Keratinocyte (primary cell): ENCODE measurements at regions not wholly inside any gene's neighbourhood (a gene's known extent, or its start where the extent isn't known, plus 50 kb on each side); places are given as distances from the start of the nearest gene placed in this dataset.

ENCODE experiments used
- DNase-seq: peaks from one replicate; pipeline ENCODE4 v3.0.0-alpha.2; 2011; ENCODE audit warnings: low read depth, missing footprints, low spot score
- FAIRE-seq: peaks from 2 replicates; lab custom pipeline; 2011; peaks lifted over from hg19 to GRCh38; lab: Jason Lieb, UNC
- H2AFZ ChIP-seq: 2 replicates; pipeline ENCODE4 v1.6.0; 2012; ENCODE audit warnings: low read length, control low read depth, inconsistent platforms; ENCODE audit not compliant: control insufficient read depth
- H3K27ac ChIP-seq: 2 replicates; pipeline ENCODE4 v1.5.1; 2011; ENCODE audit warnings: low read length; ENCODE audit not compliant: control insufficient read depth, insufficient read depth
- H3K27me3 ChIP-seq: 3 replicates; pipeline ENCODE4 v1.6.0; 2011; ENCODE audit warnings: low read length; ENCODE audit not compliant: control insufficient read depth, insufficient read depth; ENCODE audit errors: extremely low read depth
- H3K36me3 ChIP-seq, 2 experiments: 2 replicates in 1 of 2; 3 replicates in 1 of 2; pipeline ENCODE4 v1.5.1; 2011; ENCODE audit warnings: low read length in 2 of 2, mild to moderate bottlenecking in 1 of 2; ENCODE audit not compliant: control insufficient read depth in 2 of 2, insufficient read depth in 2 of 2; ENCODE audit errors: extremely low read depth in 1 of 2
- H3K4me1 ChIP-seq: 3 replicates; pipeline ENCODE4 v1.5.1; 2011; ENCODE audit warnings: low read length; ENCODE audit not compliant: control insufficient read depth, insufficient read depth; ENCODE audit errors: extremely low read depth
- H3K4me2 ChIP-seq: 3 replicates; pipeline ENCODE4 v1.6.0; 2011; ENCODE audit warnings: low read depth, low read length; ENCODE audit not compliant: control insufficient read depth, insufficient read depth; ENCODE audit errors: extremely low read depth
- H3K4me3 ChIP-seq, 3 experiments: fragments of 200-600 bp in 1 of 3; sonication (generic) in 1 of 3; 2 replicates in 2 of 3; 3 replicates in 1 of 3; pipeline ENCODE4 v1.5.1; 2011 to 2016; ENCODE audit warnings: low read length in 3 of 3, mild to moderate bottlenecking in 3 of 3, control low read depth in 2 of 3, inconsistent platforms in 1 of 3, low read depth in 1 of 3, mixed read lengths in 1 of 3, mixed run types in 1 of 3, moderate library complexity in 1 of 3; ENCODE audit not compliant: control insufficient read depth in 2 of 3, insufficient read depth in 2 of 3; ENCODE audit errors: extremely low read depth in 1 of 3
- H3K79me2 ChIP-seq: 2 replicates; pipeline ENCODE4 v1.6.0; 2012; ENCODE audit warnings: low read length; ENCODE audit not compliant: control insufficient read depth, insufficient read depth
- H3K9ac ChIP-seq: 3 replicates; pipeline ENCODE4 v1.6.0; 2011; ENCODE audit warnings: low read length; ENCODE audit not compliant: control insufficient read depth, insufficient read depth; ENCODE audit errors: extremely low read depth
- H3K9me1 ChIP-seq: 3 replicates; pipeline ENCODE4 v1.6.0; 2011; ENCODE audit warnings: low read length; ENCODE audit not compliant: control insufficient read depth, insufficient read depth; ENCODE audit errors: extremely low read depth
- H3K9me3 ChIP-seq: 2 replicates; pipeline ENCODE4 v1.5.1; 2012; ENCODE audit warnings: low read depth, low read length; ENCODE audit not compliant: control insufficient read depth
- H4K20me1 ChIP-seq: 3 replicates; pipeline ENCODE4 v1.6.0; 2011; ENCODE audit warnings: low read length; ENCODE audit not compliant: control insufficient read depth, insufficient read depth; ENCODE audit errors: extremely low read depth
- EZH2 ChIP-seq: IDR thresholded peaks from one replicate; pipeline ENCODE4 v1.6.1; 2012; ENCODE audit warnings: inconsistent platforms, mild to moderate bottlenecking, low read length, moderate library complexity
- dilution Hi-C: fragments of 300-500 bp; cut with MboI; formaldehyde crosslinking; loops from one replicate; pipeline ENCODE4 v1.7.0; 2020; ENCODE audit warnings: low sequenced_read_pairs; ENCODE audit not compliant: extremely low pct_ligation_motif_present
- TF ChIP-seq, protein P1 (sequence below), 3 experiments: IDR thresholded peaks in 1 of 3; conservative IDR thresholded peaks in 1 of 3; optimal IDR thresholded peaks in 1 of 3; 2 replicates in 2 of 3; 3 replicates in 1 of 3; pipeline versions ENCODE3 to v1.5.1; 2011; ENCODE audit warnings: low read length in 3 of 3, mild to moderate bottlenecking in 3 of 3, moderate library complexity in 2 of 3, control low read depth in 1 of 3, inconsistent platforms in 1 of 3; ENCODE audit not compliant: insufficient read depth in 2 of 3; ENCODE audit errors: extremely low read depth in 1 of 3

DNA sequence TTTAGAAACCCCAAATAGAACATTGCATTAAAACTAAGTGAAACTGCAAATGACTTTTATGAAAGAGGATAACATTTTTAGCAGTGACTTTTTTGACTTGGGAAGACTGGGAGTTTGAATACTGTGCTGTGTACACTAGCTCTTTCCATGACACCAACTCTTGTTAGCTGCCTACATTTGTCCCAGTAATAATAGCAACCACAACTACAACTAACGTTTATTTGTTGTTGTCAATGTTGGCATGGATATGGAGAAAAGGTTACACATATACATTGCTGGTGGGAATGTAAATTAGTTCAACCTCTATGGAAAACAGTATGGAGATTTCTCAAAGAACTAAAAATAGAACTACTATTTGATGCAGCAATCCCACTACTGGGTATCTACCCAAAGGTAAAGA is 329.6 kb upstream of the ADAMTS9 start:
- H2AFZ ChIP-seq = no peak overlapping the region
- no peak overlapping the region for H3K9ac ChIP-seq
- FAIRE-seq = no peak
- H3K27me3 ChIP-seq = no peaks in the 10 kb centered on the region
- H4K20me1 ChIP-seq = no peaks in the 10 kb centered on the region
- TF ChIP-seq, protein P1, sequence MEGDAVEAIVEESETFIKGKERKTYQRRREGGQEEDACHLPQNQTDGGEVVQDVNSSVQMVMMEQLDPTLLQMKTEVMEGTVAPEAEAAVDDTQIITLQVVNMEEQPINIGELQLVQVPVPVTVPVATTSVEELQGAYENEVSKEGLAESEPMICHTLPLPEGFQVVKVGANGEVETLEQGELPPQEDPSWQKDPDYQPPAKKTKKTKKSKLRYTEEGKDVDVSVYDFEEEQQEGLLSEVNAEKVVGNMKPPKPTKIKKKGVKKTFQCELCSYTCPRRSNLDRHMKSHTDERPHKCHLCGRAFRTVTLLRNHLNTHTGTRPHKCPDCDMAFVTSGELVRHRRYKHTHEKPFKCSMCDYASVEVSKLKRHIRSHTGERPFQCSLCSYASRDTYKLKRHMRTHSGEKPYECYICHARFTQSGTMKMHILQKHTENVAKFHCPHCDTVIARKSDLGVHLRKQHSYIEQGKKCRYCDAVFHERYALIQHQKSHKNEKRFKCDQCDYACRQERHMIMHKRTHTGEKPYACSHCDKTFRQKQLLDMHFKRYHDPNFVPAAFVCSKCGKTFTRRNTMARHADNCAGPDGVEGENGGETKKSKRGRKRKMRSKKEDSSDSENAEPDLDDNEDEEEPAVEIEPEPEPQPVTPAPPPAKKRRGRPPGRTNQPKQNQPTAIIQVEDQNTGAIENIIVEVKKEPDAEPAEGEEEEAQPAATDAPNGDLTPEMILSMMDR (optimal IDR thresholded peaks at IDR 0.05 in 1 of 3, IDR thresholded peaks at IDR 0.05 in 1 of 3, conservative IDR thresholded peaks at IDR 0.05 in 1 of 3; ENCODE audit: extremely low read depth in 1 of 3, insufficient read depth in 2 of 3, low read length in 3 of 3) = no peak
- TF ChIP-seq EZH2 = no peak
- H3K36me3 ChIP-seq = no peaks in the 10 kb centered on the region
- H3K27ac ChIP-seq = no peak overlapping the region
- DNase-seq = no peak
- no peaks in the 10 kb centered on the region for H3K9me1 ChIP-seq
- no peaks in the 10 kb centered on the region for H3K4me1 ChIP-seq
- no peaks in the 10 kb centered on the region for H3K79me2 ChIP-seq
- no peaks in the 10 kb centered on the region for H3K9me3 ChIP-seq
- no peak overlapping the region for H3K4me2 ChIP-seq
- dilution Hi-C loops = no loop called here
- no peak overlapping the region for H3K4me3 ChIP-seq

DNA sequence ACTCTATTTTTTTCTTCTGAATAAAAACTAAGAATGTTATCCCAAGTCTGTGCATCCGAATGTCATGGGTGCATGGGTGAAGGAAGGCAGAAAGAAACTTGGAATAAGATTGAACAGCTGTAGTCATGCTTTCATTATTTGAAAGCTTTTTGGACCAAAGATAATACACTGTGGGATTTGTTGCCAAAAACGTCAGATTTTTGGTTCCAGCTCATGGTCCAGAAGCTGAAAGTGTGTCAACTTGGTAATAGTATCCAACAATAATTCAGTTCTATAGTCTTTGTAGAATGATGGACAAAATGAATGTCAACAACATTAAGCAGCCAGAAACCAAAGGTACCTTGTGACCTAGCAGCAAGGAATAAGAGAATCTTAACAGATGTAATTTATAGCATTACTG is 327.9 kb upstream of the ADAMTS9 start:
- FAIRE-seq = no peak
- dilution Hi-C loops = no loop called here

DNA sequence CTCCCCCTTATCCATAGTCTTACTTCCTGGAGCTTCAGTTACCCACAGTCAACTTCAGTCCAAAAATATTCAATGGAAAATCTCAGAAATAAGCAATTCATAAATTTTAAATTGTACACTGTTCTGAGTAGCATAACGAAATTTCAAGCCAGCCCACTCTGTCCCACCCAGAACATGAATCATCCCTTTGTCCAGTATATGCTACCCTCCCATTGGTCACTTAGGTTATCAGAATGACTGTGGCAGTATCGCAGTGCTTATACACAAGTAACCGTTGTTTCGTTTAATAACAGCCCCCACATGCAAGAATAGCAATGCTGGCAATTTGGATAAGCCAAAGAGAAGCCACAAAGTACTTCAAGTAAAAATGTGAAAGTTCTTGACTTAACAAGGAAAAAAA is 325.3 kb upstream of the ADAMTS9 start:
- DNase-seq (no peak), FAIRE-seq (no peak)
- Histone ChIP-seq H3K9ac (no peak overlapping the region), H3K36me3 (no peaks in the 10 kb centered on the region), H3K4me1 (no peaks in the 10 kb centered on the region), H2AFZ (no peak overlapping the region), H3K79me2 (no peaks in the 10 kb centered on the region), H3K27ac (no peak overlapping the region), H3K9me1 (no peaks in the 10 kb centered on the region), H3K27me3 (no peaks in the 10 kb centered on the region), H3K4me2 (no peak overlapping the region), H3K9me3 (no peaks in the 10 kb centered on the region), H4K20me1 (no peaks in the 10 kb centered on the region), H3K4me3 (no peak overlapping the region)
- TF ChIP-seq, protein P1 (optimal IDR thresholded peaks at IDR 0.05 in 1 of 3, IDR thresholded peaks at IDR 0.05 in 1 of 3, conservative IDR thresholded peaks at IDR 0.05 in 1 of 3; ENCODE audit: extremely low read depth in 1 of 3, insufficient read depth in 2 of 3, low read length in 3 of 3) = no peak
- TF ChIP-seq EZH2 = no peak
- dilution Hi-C loops = no loop called here

More for the DNA sequence above, 327.9 kb upstream of the ADAMTS9 start:
- H4K20me1 ChIP-seq = no peaks in the 10 kb centered on the region
- no peaks in the 10 kb centered on the region for H3K79me2 ChIP-seq
- no peaks in the 10 kb centered on the region for H3K36me3 ChIP-seq
- no peaks in the 10 kb centered on the region for H3K27me3 ChIP-seq
- DNase-seq = no peak
- no peak overlapping the region for H3K4me2 ChIP-seq
- H3K27ac ChIP-seq = no peak overlapping the region
- no peak overlapping the region for H3K9ac ChIP-seq
- TF ChIP-seq EZH2 = no peak
- no peaks in the 10 kb centered on the region for H3K4me1 ChIP-seq
- H3K9me1 ChIP-seq = no peaks in the 10 kb centered on the region
- no peak overlapping the region for H2AFZ ChIP-seq
- no peaks in the 10 kb centered on the region for H3K9me3 ChIP-seq
- no peak overlapping the region for H3K4me3 ChIP-seq
